Chondrocyte (in vitro differentiated cells): ENCODE measurements at regions not wholly inside any gene's neighbourhood (a gene's known extent, or its start where the extent isn't known, plus 50 kb on each side); places are given as distances from the start of the nearest gene placed in this dataset.

Experiments used
- DNase-seq: peaks from one replicate; pipeline ENCODE4 v3.0.0; 2021; ENCODE audit warnings: mixed read lengths, low spot score
- H3K27ac Mint-ChIP-seq: one replicate; pipeline ENCODE4 v1.8.0; 2021; ENCODE audit warnings: mild to moderate bottlenecking, moderate library complexity, mixed read lengths; ENCODE audit not compliant: unreplicated experiment
- H3K27me3 Mint-ChIP-seq: 2 replicates; pipeline ENCODE4 v1.8.0; 2021; ENCODE audit warnings: low read depth, mixed read lengths
- H3K36me3 Mint-ChIP-seq: 2 replicates; pipeline ENCODE4 v1.8.0; 2021; ENCODE audit warnings: low read depth, mixed read lengths
- H3K4me1 Mint-ChIP-seq: 2 replicates; pipeline ENCODE4 v1.8.0; 2021; ENCODE audit warnings: low read depth, mild to moderate bottlenecking, mixed read lengths
- H3K4me3 Mint-ChIP-seq: one replicate; pipeline ENCODE4 v1.8.0; 2021; ENCODE audit warnings: mild to moderate bottlenecking, moderate library complexity, mixed read lengths; ENCODE audit not compliant: unreplicated experiment
- H3K9me3 Mint-ChIP-seq: 2 replicates; pipeline ENCODE4 v1.8.0; 2021; ENCODE audit warnings: low read depth, mixed read lengths
- TF ChIP-seq, protein P1 (sequence below): fragments of 200-600 bp; sonication (generic); IDR thresholded peaks from 2 replicates; pipeline ENCODE4 v1.5.0; 2021; ENCODE audit warnings: antibody characterized with exemption, mild to moderate bottlenecking, moderate library complexity

DNA sequence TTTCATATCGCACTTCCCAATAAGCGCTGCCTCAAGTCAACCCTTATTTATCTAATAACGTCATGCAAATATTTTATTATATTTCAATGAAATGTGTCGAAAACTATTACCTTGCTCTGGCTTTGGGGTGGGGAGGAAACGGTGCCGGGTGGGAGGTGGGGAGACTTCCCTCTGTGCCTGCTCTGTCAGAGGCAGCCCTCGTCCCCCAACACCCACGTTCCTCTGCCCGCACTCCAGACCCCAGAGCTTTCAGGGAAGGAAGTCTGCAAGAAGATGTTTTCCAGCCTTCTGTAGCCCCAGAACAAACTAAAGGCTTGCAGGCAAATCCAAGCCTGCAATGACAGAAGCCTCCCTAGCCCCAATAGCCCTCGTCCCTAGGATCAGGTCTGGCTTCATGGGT is 235.7 kb downstream of the BUD13 start:
- no peak overlapping the region for H3K4me3 Mint-ChIP-seq
- no peaks in the 10 kb centered on the region for H3K4me1 Mint-ChIP-seq
- no peak for DNase-seq
- TF ChIP-seq, protein P1, sequence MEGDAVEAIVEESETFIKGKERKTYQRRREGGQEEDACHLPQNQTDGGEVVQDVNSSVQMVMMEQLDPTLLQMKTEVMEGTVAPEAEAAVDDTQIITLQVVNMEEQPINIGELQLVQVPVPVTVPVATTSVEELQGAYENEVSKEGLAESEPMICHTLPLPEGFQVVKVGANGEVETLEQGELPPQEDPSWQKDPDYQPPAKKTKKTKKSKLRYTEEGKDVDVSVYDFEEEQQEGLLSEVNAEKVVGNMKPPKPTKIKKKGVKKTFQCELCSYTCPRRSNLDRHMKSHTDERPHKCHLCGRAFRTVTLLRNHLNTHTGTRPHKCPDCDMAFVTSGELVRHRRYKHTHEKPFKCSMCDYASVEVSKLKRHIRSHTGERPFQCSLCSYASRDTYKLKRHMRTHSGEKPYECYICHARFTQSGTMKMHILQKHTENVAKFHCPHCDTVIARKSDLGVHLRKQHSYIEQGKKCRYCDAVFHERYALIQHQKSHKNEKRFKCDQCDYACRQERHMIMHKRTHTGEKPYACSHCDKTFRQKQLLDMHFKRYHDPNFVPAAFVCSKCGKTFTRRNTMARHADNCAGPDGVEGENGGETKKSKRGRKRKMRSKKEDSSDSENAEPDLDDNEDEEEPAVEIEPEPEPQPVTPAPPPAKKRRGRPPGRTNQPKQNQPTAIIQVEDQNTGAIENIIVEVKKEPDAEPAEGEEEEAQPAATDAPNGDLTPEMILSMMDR = no peak
- peaks cover 6% of the 10 kb centered on the region for H3K9me3 Mint-ChIP-seq
- peaks cover 43% of the 10 kb centered on the region for H3K27me3 Mint-ChIP-seq
- no peaks in the 10 kb centered on the region for H3K36me3 Mint-ChIP-seq
- no peak overlapping the region for H3K27ac Mint-ChIP-seq

DNA sequence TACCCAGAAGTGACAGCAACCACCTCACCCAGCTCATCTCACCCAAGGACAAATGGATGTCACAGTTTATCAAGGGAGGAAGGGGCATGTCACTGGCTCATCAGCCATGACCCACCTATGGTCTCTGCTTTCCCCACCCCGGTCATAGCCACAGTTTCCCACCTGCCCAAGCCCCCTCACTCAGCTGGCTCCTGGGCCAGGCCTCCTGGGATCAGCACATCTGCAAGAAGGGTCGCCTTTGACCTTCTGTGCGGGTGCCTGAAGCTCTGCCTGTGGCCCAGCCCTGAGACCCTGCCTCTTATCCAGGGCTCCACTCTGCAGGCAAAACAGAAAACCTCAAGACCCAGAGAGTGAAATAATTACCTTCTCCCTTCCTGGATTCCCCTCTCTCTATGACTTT is 236.4 kb downstream of the BUD13 start:
- H3K27ac Mint-ChIP-seq = no peak overlapping the region
- no peak overlapping the region for H3K4me3 Mint-ChIP-seq
- peaks cover 50% of the 10 kb centered on the region for H3K27me3 Mint-ChIP-seq
- peaks cover 6% of the 10 kb centered on the region for H3K9me3 Mint-ChIP-seq
- no peaks in the 10 kb centered on the region for H3K36me3 Mint-ChIP-seq
- DNase-seq = no peak
- TF ChIP-seq, protein P1 = no peak
- H3K4me1 Mint-ChIP-seq = no peaks in the 10 kb centered on the region

DNA sequence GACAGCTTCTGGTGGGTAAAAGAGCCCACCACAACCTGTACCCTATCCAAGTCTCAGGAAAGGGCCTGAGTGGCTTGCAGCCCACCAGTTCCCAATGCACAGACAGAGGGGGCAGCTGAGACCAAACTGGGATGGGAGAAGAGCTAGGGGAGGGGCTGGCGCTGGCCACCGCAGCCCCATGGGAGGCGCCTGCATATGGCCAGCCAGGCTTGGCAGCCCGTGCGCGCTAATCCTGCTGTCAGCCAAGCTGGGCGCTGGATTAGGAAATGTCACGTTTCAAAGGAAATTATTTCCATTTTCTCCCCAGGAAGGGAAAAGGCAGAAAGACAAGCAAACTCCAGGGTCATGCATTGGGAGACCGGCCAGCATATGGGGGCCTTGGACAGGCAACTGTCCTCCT is 236.8 kb downstream of the BUD13 start:
- H3K27ac Mint-ChIP-seq = peak overlapping the region; percentile 43
- TF ChIP-seq, protein P1 = no peak
- H3K27me3 Mint-ChIP-seq = peaks cover 54% of the 10 kb centered on the region
- peaks cover 2% of the 10 kb centered on the region for H3K36me3 Mint-ChIP-seq
- DNase-seq = no peak
- H3K9me3 Mint-ChIP-seq = peaks cover 8% of the 10 kb centered on the region
- H3K4me1 Mint-ChIP-seq = no peaks in the 10 kb centered on the region
- no peak overlapping the region for H3K4me3 Mint-ChIP-seq

DNA sequence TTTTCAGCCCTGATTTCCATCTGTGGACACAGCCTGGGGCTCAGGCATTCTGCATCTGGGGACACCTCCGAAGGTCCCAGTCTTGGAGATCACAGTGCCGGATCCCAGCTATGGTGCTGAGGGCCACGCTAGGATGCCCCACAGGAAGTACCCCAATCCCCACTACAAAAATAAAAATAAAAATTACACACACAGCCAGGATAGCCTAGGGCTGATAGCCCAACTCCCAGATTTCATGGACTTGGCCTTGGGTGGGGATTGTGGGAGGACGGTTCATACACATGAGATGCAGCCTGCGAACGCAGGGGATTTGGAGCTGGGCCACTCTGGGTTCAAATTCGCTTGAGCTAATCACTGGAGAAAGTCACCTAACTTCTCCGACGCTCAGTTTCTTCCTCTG is 237.7 kb downstream of the BUD13 start:
- Mint-ChIP-seq H3K4me1 (no peaks in the 10 kb centered on the region), H3K36me3 (peaks cover 5% of the 10 kb centered on the region)

DNA sequence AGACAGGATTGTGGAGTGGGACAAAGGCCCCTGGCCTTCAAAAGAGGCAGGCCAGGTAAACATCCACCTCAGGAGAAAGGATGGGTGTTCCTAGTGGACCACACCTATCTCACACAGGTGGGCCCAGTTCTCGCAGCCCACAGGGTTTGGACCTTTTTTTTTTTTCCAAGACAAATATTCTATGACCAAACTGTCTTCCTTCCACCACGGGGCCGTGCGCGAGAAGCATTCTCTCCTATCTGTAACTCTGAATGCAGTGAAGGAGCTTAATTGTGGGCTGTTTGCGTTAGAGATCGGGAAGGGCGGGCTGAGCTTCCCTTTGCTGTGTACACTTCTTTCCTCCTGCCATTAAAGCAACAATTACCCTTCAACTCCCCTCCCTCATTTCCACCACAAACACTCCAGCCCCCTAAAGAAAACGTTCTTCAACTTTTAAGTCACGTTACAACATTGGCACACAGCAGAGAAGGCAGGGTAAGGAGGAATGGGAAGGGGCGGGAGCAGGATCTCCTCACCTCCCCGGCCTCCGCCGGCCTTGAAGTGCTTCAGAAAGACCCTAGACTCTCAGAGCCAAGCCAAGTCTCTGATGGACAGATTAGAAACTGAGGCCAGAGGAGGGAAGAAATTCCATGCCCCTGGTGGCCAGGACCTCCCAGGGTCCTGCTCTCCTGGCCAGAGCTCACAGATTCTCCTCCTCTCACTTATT is 238.4 kb downstream of the BUD13 start:
- DNase-seq = no peak
- Mint-ChIP-seq H3K4me3 (no peak overlapping the region), H3K36me3 (peaks cover 5% of the 10 kb centered on the region), H3K27ac (no peak overlapping the region), H3K4me1 (no peaks in the 10 kb centered on the region), H3K9me3 (peaks cover 10% of the 10 kb centered on the region), H3K27me3 (peaks cover 63% of the 10 kb centered on the region)
- TF ChIP-seq, protein P1 = no peak

More for the DNA sequence above, 237.7 kb downstream of the BUD13 start:
- Mint-ChIP-seq H3K9me3 (peaks cover 15% of the 10 kb centered on the region), H3K4me3 (no peak overlapping the region), H3K27ac (no peak overlapping the region), H3K27me3 (peaks cover 60% of the 10 kb centered on the region)
- DNase-seq = no peak
- TF ChIP-seq, protein P1 = no peak
